ENCODE measurements at regions not wholly inside any gene's neighbourhood (a gene's known extent, or its start where the extent isn't known, plus 50 kb on each side); places are given as distances from the start of the nearest gene placed in this dataset.

DNA sequence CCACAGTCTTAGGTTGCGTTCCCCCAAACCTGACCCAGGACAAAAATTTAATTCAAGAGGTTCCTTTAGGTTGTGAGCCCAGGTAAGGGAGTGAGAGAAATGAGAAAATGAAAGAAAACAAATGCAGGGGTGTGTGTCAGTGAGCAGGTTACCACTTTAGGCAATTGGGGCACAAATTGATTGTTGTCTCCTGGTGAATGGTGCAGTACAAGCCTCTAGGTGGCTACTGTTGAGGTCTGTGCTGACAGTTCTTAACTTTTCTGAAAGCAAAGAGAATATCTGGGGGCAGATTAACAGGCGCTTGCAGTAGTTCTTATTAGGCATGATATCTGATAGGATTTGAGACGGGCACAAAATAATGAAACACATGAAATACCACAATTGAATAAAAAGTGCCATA, 894.6 kb downstream of the FAM181B start:
- Histone ChIP-seq H3K27me3 (ENCODE audit: insufficient read depth, low read length) (no peaks in the 10 kb centered on the region), H3K4me2 (ENCODE audit: low read length) (no peak overlapping the region), H4K8ac (ENCODE audit: low read depth, low read length) (no peak overlapping the region), H2BK12ac (ENCODE audit: low read length) (no peak overlapping the region), H2BK5ac (ENCODE audit: low read depth, low read length, poor library complexity) (no peak overlapping the region), H2AK5ac (ENCODE audit: low read length) (no peak overlapping the region), H4K12ac (ENCODE audit: low read depth, low read length) (no peak overlapping the region), H3K4me3 (ENCODE audit: low read depth, low read length) (no peak overlapping the region), H2AFZ (ENCODE audit: insufficient read depth, low read length, poor library complexity) (no peak overlapping the region), H3K14ac (ENCODE audit: low read length) (no peak overlapping the region), H3K23ac (ENCODE audit: low read length) (no peak overlapping the region), H2BK120ac (ENCODE audit: insufficient read depth, low read length, poor library complexity) (no peak overlapping the region), H3K9ac (ENCODE audit: low read length) (no peak overlapping the region), H3K36me3 (ENCODE audit: control insufficient read depth in 1 of 2, insufficient read depth in 2 of 2, low read length in 2 of 2) (no peaks in the 10 kb centered on the region), H3K9me3 (ENCODE audit: insufficient read depth, low read depth, low read length) (no peaks in the 10 kb centered on the region), H3K79me2 (ENCODE audit: control insufficient read depth, insufficient read depth, low read length, poor library complexity) (no peaks in the 10 kb centered on the region), H3K79me1 (ENCODE audit: low read length) (no peaks in the 10 kb centered on the region), H4K91ac (ENCODE audit: low read depth, low read length) (no peak overlapping the region), H3K27ac (ENCODE audit: low read depth, low read length) (no peak overlapping the region), H3K18ac (ENCODE audit: low read length) (no peak overlapping the region), H3K4ac (ENCODE audit: low read depth, low read length) (no peak overlapping the region), H3K4me1 (ENCODE audit: control insufficient read depth in 1 of 2, insufficient read depth in 2 of 2, low read length in 2 of 2) (no peaks in the 10 kb centered on the region)
- DNase-seq = no peak
- no CpG with 5 or more reads among the region's 3 CpGs for WGBS (ENCODE audit: extremely low coverage, insufficient coverage, insufficient read length)

DNA sequence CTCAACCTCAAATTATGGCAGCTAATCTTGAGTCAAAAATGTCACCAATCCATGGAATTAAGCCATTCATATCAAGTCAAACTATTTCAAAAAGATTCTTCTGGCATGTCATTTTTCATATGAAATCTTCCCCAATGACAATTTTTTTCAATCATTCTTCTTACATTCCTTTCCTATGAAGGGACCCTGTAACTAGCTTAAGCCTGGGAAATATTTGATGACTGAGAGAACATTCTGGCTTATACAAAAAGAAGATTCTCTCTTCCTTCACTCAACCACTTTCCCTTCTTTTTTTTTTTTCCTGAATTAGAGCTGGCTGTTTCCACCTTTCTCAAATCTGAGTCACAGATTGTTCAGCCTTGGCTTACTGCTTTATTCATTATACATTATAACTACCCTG, 903.7 kb downstream of the FAM181B start:
- no peak overlapping the region for H3K23ac ChIP-seq (ENCODE audit: low read length)
- H3K27me3 ChIP-seq (ENCODE audit: insufficient read depth, low read length) = no peaks in the 10 kb centered on the region
- no peak overlapping the region for H2BK120ac ChIP-seq (ENCODE audit: insufficient read depth, low read length, poor library complexity)
- no peak overlapping the region for H3K27ac ChIP-seq (ENCODE audit: low read depth, low read length)
- no peak overlapping the region for H2BK5ac ChIP-seq (ENCODE audit: low read depth, low read length, poor library complexity)
- H4K91ac ChIP-seq (ENCODE audit: low read depth, low read length) = no peak overlapping the region
- H4K8ac ChIP-seq (ENCODE audit: low read depth, low read length) = no peak overlapping the region
- H3K4me3 ChIP-seq (ENCODE audit: low read depth, low read length) = no peak overlapping the region
- H2AFZ ChIP-seq (ENCODE audit: insufficient read depth, low read length, poor library complexity) = no peak overlapping the region
- H3K4me2 ChIP-seq (ENCODE audit: low read length) = no peak overlapping the region
- no peak overlapping the region for H3K4ac ChIP-seq (ENCODE audit: low read depth, low read length)
- DNase-seq = peak; percentile 3 to 57
- H3K9ac ChIP-seq (ENCODE audit: low read length) = no peak overlapping the region
- H3K79me1 ChIP-seq (ENCODE audit: low read length) = no peaks in the 10 kb centered on the region
- no peaks in the 10 kb centered on the region for H3K36me3 ChIP-seq (ENCODE audit: control insufficient read depth in 1 of 2, insufficient read depth in 2 of 2, low read length in 2 of 2)
- no peaks in the 10 kb centered on the region for H3K4me1 ChIP-seq (ENCODE audit: control insufficient read depth in 1 of 2, insufficient read depth in 2 of 2, low read length in 2 of 2)
- no peaks in the 10 kb centered on the region for H3K9me3 ChIP-seq (ENCODE audit: insufficient read depth, low read depth, low read length)
- no peak overlapping the region for H3K18ac ChIP-seq (ENCODE audit: low read length)
- H3K14ac ChIP-seq (ENCODE audit: low read length) = no peak overlapping the region
- no peak overlapping the region for H2AK5ac ChIP-seq (ENCODE audit: low read length)
- no peaks in the 10 kb centered on the region for H3K79me2 ChIP-seq (ENCODE audit: control insufficient read depth, insufficient read depth, low read length, poor library complexity)
- H2BK12ac ChIP-seq (ENCODE audit: low read length) = no peak overlapping the region
- H4K12ac ChIP-seq (ENCODE audit: low read depth, low read length) = no peak overlapping the region

DNA sequence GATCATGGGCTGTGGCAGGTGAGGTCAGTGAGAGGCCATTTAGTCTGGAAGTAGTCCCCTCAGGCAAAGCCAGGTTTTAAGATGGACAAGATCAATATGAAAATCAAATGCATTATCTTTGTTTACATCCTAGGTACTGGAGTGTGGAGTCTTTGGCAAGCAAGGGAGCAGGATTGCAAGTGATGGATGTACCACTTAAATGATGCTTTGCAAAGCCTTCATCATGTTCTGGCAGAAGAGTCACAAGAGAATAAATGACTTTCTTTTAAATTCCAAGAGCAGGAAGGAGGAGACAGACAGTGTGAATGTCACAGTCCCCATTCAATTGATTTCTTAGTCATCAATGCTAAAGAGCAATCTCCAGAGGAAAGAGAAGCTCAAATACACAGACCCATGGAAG, 908.3 kb downstream of the FAM181B start:
- H3K27ac ChIP-seq (ENCODE audit: low read depth, low read length) = no peak overlapping the region
- no peak for DNase-seq
- no peak overlapping the region for H2BK120ac ChIP-seq (ENCODE audit: insufficient read depth, low read length, poor library complexity)
- H3K4me2 ChIP-seq (ENCODE audit: low read length) = no peak overlapping the region
- H3K4me1 ChIP-seq (ENCODE audit: control insufficient read depth in 1 of 2, insufficient read depth in 2 of 2, low read length in 2 of 2) = no peaks in the 10 kb centered on the region
- no peak overlapping the region for H3K4ac ChIP-seq (ENCODE audit: low read depth, low read length)
- no peak overlapping the region for H3K9ac ChIP-seq (ENCODE audit: low read length)
- H3K23ac ChIP-seq (ENCODE audit: low read length) = no peak overlapping the region
- peaks cover 1% of the 10 kb centered on the region for H3K79me1 ChIP-seq (ENCODE audit: low read length)
- H3K36me3 ChIP-seq (ENCODE audit: control insufficient read depth in 1 of 2, insufficient read depth in 2 of 2, low read length in 2 of 2) = no peaks in the 10 kb centered on the region
- no peak overlapping the region for H3K18ac ChIP-seq (ENCODE audit: low read length)
- no peaks in the 10 kb centered on the region for H3K27me3 ChIP-seq (ENCODE audit: insufficient read depth, low read length)
- no peak overlapping the region for H4K91ac ChIP-seq (ENCODE audit: low read depth, low read length)
- H3K9me3 ChIP-seq (ENCODE audit: insufficient read depth, low read depth, low read length) = no peaks in the 10 kb centered on the region
- no peaks in the 10 kb centered on the region for H3K79me2 ChIP-seq (ENCODE audit: control insufficient read depth, insufficient read depth, low read length, poor library complexity)
- H4K8ac ChIP-seq (ENCODE audit: low read depth, low read length) = no peak overlapping the region
- no peak overlapping the region for H3K14ac ChIP-seq (ENCODE audit: low read length)
- H2AFZ ChIP-seq (ENCODE audit: insufficient read depth, low read length, poor library complexity) = no peak overlapping the region
- H2AK5ac ChIP-seq (ENCODE audit: low read length) = no peak overlapping the region
- H2BK12ac ChIP-seq (ENCODE audit: low read length) = no peak overlapping the region
- no peak overlapping the region for H4K12ac ChIP-seq (ENCODE audit: low read depth, low read length)
- no peak overlapping the region for H2BK5ac ChIP-seq (ENCODE audit: low read depth, low read length, poor library complexity)
- no peak overlapping the region for H3K4me3 ChIP-seq (ENCODE audit: low read depth, low read length)

DNA sequence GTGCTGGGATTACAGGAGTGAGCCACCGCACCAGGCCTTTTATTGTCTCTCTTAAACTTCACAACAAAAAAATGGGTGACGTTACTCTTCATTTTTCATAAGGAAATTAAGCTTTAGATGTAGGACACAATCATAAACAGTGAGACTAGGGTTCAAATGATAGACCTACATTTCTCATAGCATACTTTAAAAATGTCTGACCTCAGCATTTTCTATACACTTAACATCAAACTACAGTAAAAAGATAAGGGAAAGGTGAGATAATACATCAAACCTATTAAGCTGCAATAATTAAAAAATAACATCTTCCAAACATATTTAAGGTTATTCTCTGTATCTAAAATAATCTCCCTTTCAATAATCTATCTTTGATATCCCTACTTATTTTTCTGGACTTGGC, 914.2 kb downstream of the FAM181B start:
- no peak overlapping the region for H3K4me2 ChIP-seq (ENCODE audit: low read length)
- H3K27me3 ChIP-seq (ENCODE audit: insufficient read depth, low read length) = no peaks in the 10 kb centered on the region
- no peak overlapping the region for H3K18ac ChIP-seq (ENCODE audit: low read length)
- H3K9ac ChIP-seq (ENCODE audit: low read length) = no peak overlapping the region
- H4K12ac ChIP-seq (ENCODE audit: low read depth, low read length) = no peak overlapping the region
- no peak overlapping the region for H3K14ac ChIP-seq (ENCODE audit: low read length)
- H2BK5ac ChIP-seq (ENCODE audit: low read depth, low read length, poor library complexity) = no peak overlapping the region
- H3K23ac ChIP-seq (ENCODE audit: low read length) = no peak overlapping the region
- no CpG with 5 or more reads among the region's 2 CpGs for WGBS (ENCODE audit: extremely low coverage, insufficient coverage, insufficient read length)
- no peak overlapping the region for H3K4ac ChIP-seq (ENCODE audit: low read depth, low read length)
- peaks cover 1% of the 10 kb centered on the region for H3K79me1 ChIP-seq (ENCODE audit: low read length)
- H3K9me3 ChIP-seq (ENCODE audit: insufficient read depth, low read depth, low read length) = no peaks in the 10 kb centered on the region
- H4K8ac ChIP-seq (ENCODE audit: low read depth, low read length) = no peak overlapping the region
- no peak overlapping the region for H2BK12ac ChIP-seq (ENCODE audit: low read length)
- H3K79me2 ChIP-seq (ENCODE audit: control insufficient read depth, insufficient read depth, low read length, poor library complexity) = no peaks in the 10 kb centered on the region
- no peaks in the 10 kb centered on the region for H3K4me1 ChIP-seq (ENCODE audit: control insufficient read depth in 1 of 2, insufficient read depth in 2 of 2, low read length in 2 of 2)
- H3K4me3 ChIP-seq (ENCODE audit: low read depth, low read length) = no peak overlapping the region
- H2AK5ac ChIP-seq (ENCODE audit: low read length) = no peak overlapping the region
- H2AFZ ChIP-seq (ENCODE audit: insufficient read depth, low read length, poor library complexity) = no peak overlapping the region
- H3K36me3 ChIP-seq (ENCODE audit: control insufficient read depth in 1 of 2, insufficient read depth in 2 of 2, low read length in 2 of 2) = no peaks in the 10 kb centered on the region
- H3K27ac ChIP-seq (ENCODE audit: low read depth, low read length) = no peak overlapping the region
- no peak overlapping the region for H2BK120ac ChIP-seq (ENCODE audit: insufficient read depth, low read length, poor library complexity)
- DNase-seq = no peak
- H4K91ac ChIP-seq (ENCODE audit: low read depth, low read length) = no peak overlapping the region

DNA sequence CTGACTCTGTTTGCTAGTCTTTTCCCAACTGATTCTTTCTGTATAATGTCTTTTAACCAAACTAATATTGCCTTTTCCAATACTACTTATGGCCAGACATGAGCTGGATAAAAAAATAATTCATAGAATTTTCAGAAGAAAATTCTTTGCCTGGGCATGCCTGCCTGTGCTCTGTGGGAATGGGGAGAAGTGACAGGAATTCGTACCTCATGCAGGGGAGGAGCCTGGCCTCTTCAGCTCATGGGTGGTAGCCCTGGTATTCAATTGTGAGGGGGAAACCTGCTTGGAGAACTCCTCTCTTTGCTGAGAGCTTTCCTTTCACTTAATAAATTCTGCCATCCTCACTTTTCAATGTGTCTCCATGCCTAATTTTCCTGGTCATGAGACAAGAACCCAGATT, 928.8 kb downstream of the FAM181B start:
- Histone ChIP-seq H3K79me1 (ENCODE audit: low read length) (peaks cover 3% of the 10 kb centered on the region), H3K9ac (ENCODE audit: low read length) (no peak overlapping the region), H2AFZ (ENCODE audit: insufficient read depth, low read length, poor library complexity) (no peak overlapping the region), H3K79me2 (ENCODE audit: control insufficient read depth, insufficient read depth, low read length, poor library complexity) (no peaks in the 10 kb centered on the region), H3K4ac (ENCODE audit: low read depth, low read length) (no peak overlapping the region), H3K14ac (ENCODE audit: low read length) (no peak overlapping the region), H3K36me3 (ENCODE audit: control insufficient read depth in 1 of 2, insufficient read depth in 2 of 2, low read length in 2 of 2) (no peaks in the 10 kb centered on the region), H2BK12ac (ENCODE audit: low read length) (peak overlapping the region; percentile 22), H3K4me2 (ENCODE audit: low read length) (no peak overlapping the region), H2BK120ac (ENCODE audit: insufficient read depth, low read length, poor library complexity) (no peak overlapping the region), H3K9me3 (ENCODE audit: insufficient read depth, low read depth, low read length) (no peaks in the 10 kb centered on the region), H4K91ac (ENCODE audit: low read depth, low read length) (peak overlapping the region; percentile 62), H3K4me3 (ENCODE audit: low read depth, low read length) (no peak overlapping the region), H3K27me3 (ENCODE audit: insufficient read depth, low read length) (no peaks in the 10 kb centered on the region), H2BK5ac (ENCODE audit: low read depth, low read length, poor library complexity) (peak overlapping the region; percentile 73), H3K4me1 (ENCODE audit: control insufficient read depth in 1 of 2, insufficient read depth in 2 of 2, low read length in 2 of 2) (peaks cover 2 to 3% of the 10 kb centered on the region in 2 experiments), H2AK5ac (ENCODE audit: low read length) (no peak overlapping the region), H3K23ac (ENCODE audit: low read length) (no peak overlapping the region), H4K12ac (ENCODE audit: low read depth, low read length) (no peak overlapping the region), H3K18ac (ENCODE audit: low read length) (no peak overlapping the region), H3K27ac (ENCODE audit: low read depth, low read length) (no peak overlapping the region), H4K8ac (ENCODE audit: low read depth, low read length) (no peak overlapping the region)
- no CpG with 5 or more reads among the region's 1 CpG for WGBS (ENCODE audit: extremely low coverage, insufficient coverage, insufficient read length)
- no peak for DNase-seq

All from trophoblast cell (in vitro differentiated cells and primary cell).